Suprapubic skin (tissue), 4 donors: ENCODE measurements at regions not wholly inside any gene's neighbourhood (a gene's known extent, or its start where the extent isn't known, plus 50 kb on each side); places are given as distances from the start of the nearest gene placed in this dataset.

ENCODE experiments used
- DNase-seq, 2 donors: peaks; one replicate each; pipeline ENCODE4 v3.0.0-alpha.2; 2019; ENCODE audit warnings: low spot score in 2 of 2
- H3K27ac ChIP-seq: fragments of 200-600 bp; sonication (generic); one replicate; pipeline ENCODE4 v1.5.1; 2019
- H3K27me3 ChIP-seq: fragments of 200-600 bp; sonication (generic); one replicate; pipeline ENCODE4 v1.5.1; 2019
- H3K36me3 ChIP-seq: fragments of 200-600 bp; sonication (generic); one replicate; pipeline ENCODE4 v1.5.1; 2019
- H3K4me1 ChIP-seq: fragments of 200-600 bp; sonication (generic); one replicate; pipeline ENCODE4 v1.5.1; 2019
- H3K4me3 ChIP-seq: fragments of 200-600 bp; sonication (generic); one replicate; pipeline ENCODE4 v1.5.1; 2019; ENCODE audit warnings: mild to moderate bottlenecking
- H3K9me3 ChIP-seq: fragments of 200-600 bp; sonication (generic); one replicate; pipeline ENCODE4 v1.5.1; 2019
- EP300 ChIP-seq: sonication (generic); formaldehyde crosslinking; IDR thresholded peaks from one replicate; pipeline ENCODE4 v1.6.1; 2017; ENCODE audit warnings: antibody characterized with exemption
- POLR2A ChIP-seq, 2 donors: fragments of 450-650 bp; IDR thresholded peaks; one replicate each; pipeline ENCODE4 v1.6.1; 2017; ENCODE audit warnings: antibody characterized with exemption in 2 of 2, mild to moderate bottlenecking in 2 of 2, moderate library complexity in 2 of 2
- POLR2AphosphoS5 ChIP-seq, 3 donors: sonication (generic); formaldehyde crosslinking; IDR thresholded peaks; one replicate each; pipeline ENCODE4 v1.6.1; 2017; ENCODE audit warnings: antibody characterized with exemption in 3 of 3
- WGBS: methylation state at CpG from one replicate; pipeline ENCODE4 v1.1.5; 2018; 5-methylcytosine and 5-hydroxymethylcytosine counted together
- TF ChIP-seq, protein P1 (sequence below), 2 donors: fragments of 200-600 bp in 1 of 2; fragments of 450-650 bp in 1 of 2; sonication (generic) in 1 of 2; IDR thresholded peaks; one replicate each; pipeline ENCODE4 v1.5.1; 2016 to 2019; ENCODE audit warnings: antibody characterized with exemption in 2 of 2, mild to moderate bottlenecking in 1 of 2, moderate library complexity in 1 of 2

- WGBS, result 62% methylated on average over 5 of the region's 5 CpGs
Observed at GRCh38 chr5:159405611-159406031, 75.3 kb upstream of the IL12B start.

GRCh38 chr5:159406571-159406970, 76.3 kb upstream of the IL12B start:
- WGBS, result 74% methylated on average over 3 of the region's 3 CpGs
- TF ChIP-seq EP300, result no peak
- no peak for TF ChIP-seq POLR2AphosphoS5 (IDR thresholded peaks at IDR 0.05)
- TF ChIP-seq POLR2A (IDR thresholded peaks at IDR 0.05), result no peak
- TF ChIP-seq, protein P1, sequence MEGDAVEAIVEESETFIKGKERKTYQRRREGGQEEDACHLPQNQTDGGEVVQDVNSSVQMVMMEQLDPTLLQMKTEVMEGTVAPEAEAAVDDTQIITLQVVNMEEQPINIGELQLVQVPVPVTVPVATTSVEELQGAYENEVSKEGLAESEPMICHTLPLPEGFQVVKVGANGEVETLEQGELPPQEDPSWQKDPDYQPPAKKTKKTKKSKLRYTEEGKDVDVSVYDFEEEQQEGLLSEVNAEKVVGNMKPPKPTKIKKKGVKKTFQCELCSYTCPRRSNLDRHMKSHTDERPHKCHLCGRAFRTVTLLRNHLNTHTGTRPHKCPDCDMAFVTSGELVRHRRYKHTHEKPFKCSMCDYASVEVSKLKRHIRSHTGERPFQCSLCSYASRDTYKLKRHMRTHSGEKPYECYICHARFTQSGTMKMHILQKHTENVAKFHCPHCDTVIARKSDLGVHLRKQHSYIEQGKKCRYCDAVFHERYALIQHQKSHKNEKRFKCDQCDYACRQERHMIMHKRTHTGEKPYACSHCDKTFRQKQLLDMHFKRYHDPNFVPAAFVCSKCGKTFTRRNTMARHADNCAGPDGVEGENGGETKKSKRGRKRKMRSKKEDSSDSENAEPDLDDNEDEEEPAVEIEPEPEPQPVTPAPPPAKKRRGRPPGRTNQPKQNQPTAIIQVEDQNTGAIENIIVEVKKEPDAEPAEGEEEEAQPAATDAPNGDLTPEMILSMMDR (IDR thresholded peaks at IDR 0.05), result no peak
- Histone ChIP-seq H3K27me3 (peaks cover 5% of the 10 kb centered on the region), H3K4me1 (peaks cover 7% of the 10 kb centered on the region), H3K4me3 (no peak overlapping the region), H3K27ac (no peak overlapping the region), H3K36me3 (no peaks in the 10 kb centered on the region), H3K9me3 (no peaks in the 10 kb centered on the region)
- DNase-seq, result no peak

More at GRCh38 chr5:159405611-159406031, 75.3 kb upstream of the IL12B start:
- Histone ChIP-seq H3K27me3 (peaks cover 5% of the 10 kb centered on the region), H3K36me3 (no peaks in the 10 kb centered on the region), H3K4me1 (peaks cover 7% of the 10 kb centered on the region), H3K27ac (no peak overlapping the region), H3K9me3 (no peaks in the 10 kb centered on the region), H3K4me3 (no peak overlapping the region)
- DNase-seq, result no peak
- TF ChIP-seq, protein P1 (IDR thresholded peaks at IDR 0.05), result no peak
- TF ChIP-seq EP300, result no peak
- TF ChIP-seq POLR2A (IDR thresholded peaks at IDR 0.05), result no peak
- TF ChIP-seq POLR2AphosphoS5 (IDR thresholded peaks at IDR 0.05), result no peak

GRCh38 chr5:159409801-159410200, 79.5 kb upstream of the IL12B start:
- H3K27me3 ChIP-seq, result no peaks in the 10 kb centered on the region
- H3K36me3 ChIP-seq, result no peaks in the 10 kb centered on the region
- H3K4me3 ChIP-seq, result no peak overlapping the region
- WGBS, result 84% methylated on average over 4 of the region's 4 CpGs
- H3K9me3 ChIP-seq, result no peaks in the 10 kb centered on the region
- TF ChIP-seq POLR2AphosphoS5 (IDR thresholded peaks at IDR 0.05) (no peak), POLR2A (IDR thresholded peaks at IDR 0.05) (no peak), EP300 (no peak)
- TF ChIP-seq, protein P1 (IDR thresholded peaks at IDR 0.05), result no peak
- DNase-seq, result no peak
- H3K4me1 ChIP-seq, result no peaks in the 10 kb centered on the region
- no peak overlapping the region for H3K27ac ChIP-seq

DNA sequence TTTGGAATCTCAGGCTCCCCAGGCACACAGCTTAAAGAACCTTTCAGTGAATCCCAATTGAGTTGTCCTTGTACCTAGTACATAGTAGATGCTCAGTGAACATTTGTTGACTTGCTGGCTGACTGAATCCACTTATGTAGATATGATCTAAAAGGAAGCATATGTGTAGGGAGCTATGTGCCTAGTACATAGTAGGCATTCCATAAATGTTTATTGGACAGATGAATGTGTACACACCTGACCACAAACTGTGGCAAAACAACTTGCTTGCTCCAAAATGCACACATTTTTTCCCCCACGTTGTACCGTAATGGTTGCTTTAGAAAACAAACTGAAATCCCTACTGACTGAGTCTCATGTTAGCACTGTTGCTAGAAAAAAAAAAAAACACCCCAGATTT, 80.2 kb upstream of the IL12B start:
- WGBS, result 92% methylated on average over 2 of the region's 2 CpGs
- DNase-seq, result no peak
- TF ChIP-seq POLR2AphosphoS5 (IDR thresholded peaks at IDR 0.05), result no peak
- TF ChIP-seq POLR2A (IDR thresholded peaks at IDR 0.05), result no peak
- TF ChIP-seq, protein P1 (IDR thresholded peaks at IDR 0.05), result no peak
- no peak for TF ChIP-seq EP300
- no peak overlapping the region for H3K4me3 ChIP-seq
- H3K27me3 ChIP-seq, result no peaks in the 10 kb centered on the region
- H3K27ac ChIP-seq, result no peak overlapping the region
- H3K4me1 ChIP-seq, result no peaks in the 10 kb centered on the region
- H3K36me3 ChIP-seq, result no peaks in the 10 kb centered on the region
- no peaks in the 10 kb centered on the region for H3K9me3 ChIP-seq

GRCh38 chr5:159411115-159411514, 80.8 kb upstream of the IL12B start:
- no peak for TF ChIP-seq EP300
- TF ChIP-seq, protein P1 (IDR thresholded peaks at IDR 0.05), result no peak
- no peak for TF ChIP-seq POLR2A (IDR thresholded peaks at IDR 0.05)
- no peak for TF ChIP-seq POLR2AphosphoS5 (IDR thresholded peaks at IDR 0.05)
- 74% methylated on average over 6 of the region's 6 CpGs for WGBS
- H3K9me3 ChIP-seq, result no peaks in the 10 kb centered on the region

More at GRCh38 chr5:159411115-159411514, 80.8 kb upstream of the IL12B start:
- DNase-seq, result no peak
- H3K27me3 ChIP-seq, result no peaks in the 10 kb centered on the region
- no peak overlapping the region for H3K4me3 ChIP-seq
- no peaks in the 10 kb centered on the region for H3K36me3 ChIP-seq
- no peak overlapping the region for H3K27ac ChIP-seq
- H3K4me1 ChIP-seq, result no peaks in the 10 kb centered on the region
